ENCODE measurements at regions not wholly inside any gene's neighbourhood (a gene's known extent, or its start where the extent isn't known, plus 50 kb on each side); places are given as distances from the start of the nearest gene placed in this dataset.

DNA sequence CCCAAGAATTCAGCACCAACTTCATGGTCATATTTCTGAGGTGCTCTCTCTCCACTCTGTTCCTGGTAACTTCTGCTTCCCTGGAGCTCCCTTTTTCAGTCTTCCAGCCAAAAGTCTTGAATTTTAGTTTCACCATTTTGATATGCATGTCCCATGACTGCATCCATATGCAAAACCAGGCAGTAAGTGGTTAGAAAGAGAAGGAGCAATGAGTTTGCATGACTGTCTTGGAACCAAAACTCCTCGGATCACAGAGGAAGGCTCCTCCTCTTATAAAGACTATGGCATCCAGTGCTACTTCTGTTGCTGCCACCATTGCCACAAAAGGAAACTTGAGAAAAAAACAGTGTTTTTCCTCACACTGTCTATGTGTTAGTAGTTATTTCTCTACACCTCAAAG, 269.1 kb upstream of the GLI3 start:
- no peak for TF ChIP-seq SPI1 (IDR thresholded peaks at IDR 0.05; ENCODE audit: low read depth, low read length)
- no peak for TF ChIP-seq POLR2AphosphoS5 (IDR thresholded peaks at IDR 0.05; ENCODE audit: low read depth, low read length)
- TF ChIP-seq POLR2A (IDR thresholded peaks at IDR 0.05; ENCODE audit: low read depth, low read length), result no peak
- TF ChIP-seq POU2F2 (IDR thresholded peaks at IDR 0.05; ENCODE audit: low read depth, low read length), result no peak
- TF ChIP-seq PAX5 (IDR thresholded peaks at IDR 0.05; ENCODE audit: insufficient read depth, low read length, severe bottlenecking), result no peak
- TF ChIP-seq TAF1 (IDR thresholded peaks at IDR 0.05; ENCODE audit: low read depth, low read length), result no peak
- no peak for FAIRE-seq

DNA sequence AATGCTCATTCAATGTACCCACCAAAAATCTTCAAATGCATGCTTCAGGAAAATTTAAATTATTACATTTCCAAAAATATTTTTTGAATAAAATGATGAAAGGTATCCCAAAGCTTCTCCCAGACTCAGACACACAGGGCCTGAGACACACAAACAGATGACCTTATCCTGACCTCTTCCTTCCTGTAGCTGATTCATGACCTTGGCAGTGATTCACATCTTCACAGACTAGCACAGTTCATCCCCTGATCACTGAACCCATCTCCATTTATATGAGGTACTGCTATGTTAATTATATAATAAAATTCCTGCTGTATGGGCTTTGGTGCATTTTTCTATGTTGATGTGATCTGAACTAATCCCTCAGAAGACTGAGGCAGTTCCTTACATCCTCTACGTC, 265.0 kb upstream of the GLI3 start:
- FAIRE-seq (no peak), DNase-seq (ENCODE audit: insufficient read length, low spot score) (no peak)
- TF ChIP-seq POLR2A (IDR thresholded peaks at IDR 0.05; ENCODE audit: low read depth, low read length) (no peak), POU2F2 (IDR thresholded peaks at IDR 0.05; ENCODE audit: low read depth, low read length) (no peak)

More for the DNA sequence above, 269.1 kb upstream of the GLI3 start:
- no peak for DNase-seq (ENCODE audit: insufficient read length, low spot score)

DNA sequence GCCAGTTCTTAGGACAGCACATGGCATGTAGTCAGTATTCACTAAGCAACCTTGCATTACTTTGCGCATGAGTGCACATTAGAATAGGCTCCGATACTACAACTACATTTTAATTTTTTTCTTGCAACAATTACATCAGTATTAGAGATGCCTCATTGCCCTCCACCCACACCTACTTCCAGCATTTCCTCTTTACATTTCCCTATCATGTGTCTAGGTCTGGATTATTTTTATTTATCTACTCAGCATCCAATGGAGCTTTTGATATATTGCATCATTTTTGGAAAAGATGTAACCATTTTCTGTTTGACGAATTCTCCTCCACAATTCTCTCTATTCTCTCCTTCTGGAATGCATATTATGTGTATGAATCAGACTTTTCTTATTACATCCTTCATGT, 258.2 kb upstream of the GLI3 start:
- DNase-seq (ENCODE audit: insufficient read length, low spot score), result no peak
- TF ChIP-seq POLR2AphosphoS5 (IDR thresholded peaks at IDR 0.05; ENCODE audit: low read depth, low read length), result no peak
- TF ChIP-seq PAX5 (IDR thresholded peaks at IDR 0.05; ENCODE audit: insufficient read depth, low read length, severe bottlenecking), result no peak
- no peak for TF ChIP-seq SPI1 (IDR thresholded peaks at IDR 0.05; ENCODE audit: low read depth, low read length)
- TF ChIP-seq POLR2A (IDR thresholded peaks at IDR 0.05; ENCODE audit: low read depth, low read length), result no peak
- no peak for TF ChIP-seq POU2F2 (IDR thresholded peaks at IDR 0.05; ENCODE audit: low read depth, low read length)
- no peak for TF ChIP-seq TAF1 (IDR thresholded peaks at IDR 0.05; ENCODE audit: low read depth, low read length)

DNA sequence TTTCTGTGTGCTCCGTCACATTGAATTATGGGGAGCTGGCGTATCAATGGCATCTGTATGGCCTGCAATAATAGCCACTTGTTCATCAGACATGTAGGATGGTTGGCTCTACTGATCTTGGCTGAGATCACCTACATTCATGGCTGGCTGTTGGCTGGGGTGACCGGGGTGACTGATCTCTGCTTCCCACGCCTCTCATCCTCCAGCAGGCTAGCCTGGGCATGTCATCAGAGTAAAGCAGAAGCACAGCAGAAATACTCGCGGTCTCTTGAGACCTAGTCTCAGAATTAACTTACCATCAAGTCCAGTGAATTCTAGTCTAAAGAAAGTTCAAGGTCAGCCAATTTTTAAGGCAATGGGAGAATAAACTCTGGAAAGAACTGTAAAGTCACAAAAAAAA, 257.7 kb upstream of the GLI3 start:
- DNase-seq (ENCODE audit: insufficient read length, low spot score) (no peak), FAIRE-seq (no peak)
- TF ChIP-seq SPI1 (IDR thresholded peaks at IDR 0.05; ENCODE audit: low read depth, low read length) (no peak), TAF1 (IDR thresholded peaks at IDR 0.05; ENCODE audit: low read depth, low read length) (no peak), PAX5 (IDR thresholded peaks at IDR 0.05; ENCODE audit: insufficient read depth, low read length, severe bottlenecking) (no peak), POLR2A (IDR thresholded peaks at IDR 0.05; ENCODE audit: low read depth, low read length) (no peak), POU2F2 (IDR thresholded peaks at IDR 0.05; ENCODE audit: low read depth, low read length) (no peak), POLR2AphosphoS5 (IDR thresholded peaks at IDR 0.05; ENCODE audit: low read depth, low read length) (no peak)

More for the DNA sequence above, 258.2 kb upstream of the GLI3 start:
- FAIRE-seq, result no peak

DNA sequence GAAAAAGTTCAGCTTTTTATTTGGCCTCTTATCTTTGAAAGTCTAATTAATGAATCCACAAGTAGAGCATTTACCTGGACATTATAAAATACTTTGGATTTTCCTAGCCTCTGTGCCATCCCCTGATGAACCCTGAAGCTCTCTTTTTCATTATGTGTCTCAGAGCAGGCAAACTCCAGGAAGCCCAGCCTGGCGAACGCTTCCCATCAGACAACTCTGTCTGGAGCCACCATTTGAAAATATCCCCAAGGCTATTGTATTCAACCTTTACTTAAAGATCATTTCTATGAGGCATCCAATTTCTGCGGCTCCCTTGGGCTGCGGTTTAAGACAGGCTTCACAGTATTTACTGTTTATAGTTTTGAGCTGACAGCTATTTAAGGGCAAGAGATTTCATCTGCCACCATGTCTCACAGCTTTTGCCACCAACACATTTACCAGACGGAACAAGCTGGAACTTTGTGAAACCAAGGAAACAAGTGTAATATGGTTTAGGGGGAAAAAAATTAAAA, 257.2 kb upstream of the GLI3 start:
- DNase-seq (ENCODE audit: insufficient read length, low spot score), result no peak
- TF ChIP-seq POLR2A (IDR thresholded peaks at IDR 0.05; ENCODE audit: low read depth, low read length) (no peak), POU2F2 (IDR thresholded peaks at IDR 0.05; ENCODE audit: low read depth, low read length) (no peak), SPI1 (IDR thresholded peaks at IDR 0.05; ENCODE audit: low read depth, low read length) (no peak), POLR2AphosphoS5 (IDR thresholded peaks at IDR 0.05; ENCODE audit: low read depth, low read length) (no peak), PAX5 (IDR thresholded peaks at IDR 0.05; ENCODE audit: insufficient read depth, low read length, severe bottlenecking) (no peak), TAF1 (IDR thresholded peaks at IDR 0.05; ENCODE audit: low read depth, low read length) (no peak)
- no peak for FAIRE-seq

DNA sequence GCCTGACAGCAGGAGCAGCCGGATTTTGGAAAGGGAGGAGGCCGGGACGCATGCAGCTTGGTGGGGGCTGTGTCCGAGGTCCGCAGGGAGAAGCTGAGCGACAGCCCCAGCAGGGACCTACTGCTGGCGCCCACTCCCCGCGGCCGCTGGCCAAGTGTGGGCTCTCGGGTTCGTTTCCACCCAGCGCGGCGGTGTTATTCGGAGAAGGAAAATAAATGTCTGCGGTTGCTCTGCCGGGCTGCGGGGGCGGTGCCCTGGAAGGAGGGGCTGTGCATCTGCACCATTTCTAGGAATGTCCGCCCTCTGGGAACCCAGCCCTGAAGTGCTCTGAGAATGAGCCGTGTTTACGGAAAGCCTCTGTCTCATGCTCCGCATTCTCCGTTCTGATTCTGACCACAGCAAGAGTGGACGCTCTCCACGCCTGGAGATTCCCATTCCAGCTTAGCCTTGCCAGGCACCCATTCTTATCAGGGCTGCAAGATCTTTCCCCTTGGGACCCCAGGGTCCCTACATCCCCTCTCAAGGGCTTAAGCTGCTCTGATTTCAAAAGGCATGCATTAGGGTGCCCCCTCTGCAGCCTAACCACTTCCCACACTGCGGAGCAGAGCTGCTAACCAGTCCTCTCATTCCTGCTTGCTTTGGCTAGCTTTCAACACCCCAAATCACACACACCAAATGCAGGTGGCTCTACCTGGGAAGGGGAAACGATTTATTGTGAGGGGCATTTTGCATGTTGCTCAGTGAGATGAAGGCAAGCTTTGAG, 256.6 kb upstream of the GLI3 start:
- FAIRE-seq, result no peak
- no peak for DNase-seq (ENCODE audit: insufficient read length, low spot score)
- TF ChIP-seq SPI1 (IDR thresholded peaks at IDR 0.05; ENCODE audit: low read depth, low read length), result no peak
- TF ChIP-seq POU2F2 (IDR thresholded peaks at IDR 0.05; ENCODE audit: low read depth, low read length), result no peak
- TF ChIP-seq POLR2A (IDR thresholded peaks at IDR 0.05; ENCODE audit: low read depth, low read length), result no peak
- TF ChIP-seq PAX5 (IDR thresholded peaks at IDR 0.05; ENCODE audit: insufficient read depth, low read length, severe bottlenecking), result no peak
- no peak for TF ChIP-seq POLR2AphosphoS5 (IDR thresholded peaks at IDR 0.05; ENCODE audit: low read depth, low read length)
- TF ChIP-seq TAF1 (IDR thresholded peaks at IDR 0.05; ENCODE audit: low read depth, low read length), result no peak

DNA sequence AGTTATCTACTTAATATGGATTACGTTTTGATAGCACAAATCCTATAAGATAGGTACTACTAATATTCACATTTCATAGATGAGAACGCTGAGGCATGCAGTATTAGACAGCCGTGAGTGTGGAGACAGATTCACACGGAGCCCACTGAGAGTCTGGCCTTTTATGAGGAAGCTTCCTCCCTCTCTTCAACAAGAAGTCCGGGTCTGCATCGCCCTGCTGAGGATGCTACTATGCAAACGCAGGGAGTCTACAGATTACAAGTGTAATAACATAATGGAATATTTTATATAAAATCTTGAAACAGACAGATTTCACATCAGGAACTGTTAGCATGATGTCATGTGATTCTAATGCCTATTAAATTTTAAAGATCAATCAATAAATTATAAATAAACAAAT, 255.9 kb upstream of the GLI3 start:
- DNase-seq (ENCODE audit: insufficient read length, low spot score), result no peak
- no peak for FAIRE-seq
- TF ChIP-seq SPI1 (IDR thresholded peaks at IDR 0.05; ENCODE audit: low read depth, low read length) (no peak), PAX5 (IDR thresholded peaks at IDR 0.05; ENCODE audit: insufficient read depth, low read length, severe bottlenecking) (no peak), POLR2AphosphoS5 (IDR thresholded peaks at IDR 0.05; ENCODE audit: low read depth, low read length) (no peak), POU2F2 (IDR thresholded peaks at IDR 0.05; ENCODE audit: low read depth, low read length) (no peak), TAF1 (IDR thresholded peaks at IDR 0.05; ENCODE audit: low read depth, low read length) (no peak), POLR2A (IDR thresholded peaks at IDR 0.05; ENCODE audit: low read depth, low read length) (no peak)

DNA sequence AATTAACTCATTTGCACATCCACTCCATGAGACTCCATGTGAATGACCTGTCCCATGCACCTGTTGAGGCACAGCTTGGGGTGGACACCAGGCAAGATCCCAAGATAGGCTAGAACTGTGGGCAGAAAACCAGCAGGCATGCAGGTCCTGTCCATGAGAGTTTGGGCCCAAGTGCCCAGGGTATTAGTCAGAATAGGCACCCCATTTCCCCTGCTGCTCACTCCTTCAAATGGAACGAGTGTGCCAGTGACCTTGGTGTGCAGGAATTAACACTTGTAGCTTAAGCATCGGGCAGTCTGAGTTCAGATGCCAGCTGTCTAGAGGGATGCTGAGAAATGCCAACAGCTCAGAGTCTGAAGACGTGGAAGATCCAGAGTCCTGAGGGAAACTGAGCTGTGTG, 254.1 kb upstream of the GLI3 start:
- DNase-seq (ENCODE audit: insufficient read length, low spot score) (no peak), FAIRE-seq (no peak)
- TF ChIP-seq PAX5 (IDR thresholded peaks at IDR 0.05; ENCODE audit: insufficient read depth, low read length, severe bottlenecking), result no peak

DNA sequence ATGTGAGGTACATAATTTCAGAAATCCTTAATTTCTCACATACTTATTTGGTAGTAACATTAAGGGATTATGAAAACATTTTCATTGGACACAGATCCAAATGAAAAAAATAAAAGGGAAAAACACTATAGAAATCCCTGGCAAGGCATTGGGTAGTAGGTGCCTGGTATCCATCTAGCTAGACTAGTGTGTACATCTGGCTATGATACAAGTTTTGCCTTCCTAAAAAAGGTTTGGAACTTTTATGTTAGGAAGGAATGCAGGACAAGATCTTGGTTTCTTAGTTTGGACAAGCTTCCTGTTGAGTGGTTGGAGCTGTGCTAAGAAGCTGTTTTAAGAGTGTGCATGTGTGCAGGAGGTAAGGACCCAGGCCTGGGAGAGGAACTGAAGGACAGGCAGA, 252.3 kb upstream of the GLI3 start:
- FAIRE-seq (no peak), DNase-seq (ENCODE audit: insufficient read length, low spot score) (no peak)
- no peak for TF ChIP-seq SPI1 (IDR thresholded peaks at IDR 0.05; ENCODE audit: low read depth, low read length)
- no peak for TF ChIP-seq POU2F2 (IDR thresholded peaks at IDR 0.05; ENCODE audit: low read depth, low read length)
- TF ChIP-seq POLR2AphosphoS5 (IDR thresholded peaks at IDR 0.05; ENCODE audit: low read depth, low read length), result no peak
- TF ChIP-seq PAX5 (IDR thresholded peaks at IDR 0.05; ENCODE audit: insufficient read depth, low read length, severe bottlenecking), result no peak
- TF ChIP-seq TAF1 (IDR thresholded peaks at IDR 0.05; ENCODE audit: low read depth, low read length), result no peak
- no peak for TF ChIP-seq POLR2A (IDR thresholded peaks at IDR 0.05; ENCODE audit: low read depth, low read length)

DNA sequence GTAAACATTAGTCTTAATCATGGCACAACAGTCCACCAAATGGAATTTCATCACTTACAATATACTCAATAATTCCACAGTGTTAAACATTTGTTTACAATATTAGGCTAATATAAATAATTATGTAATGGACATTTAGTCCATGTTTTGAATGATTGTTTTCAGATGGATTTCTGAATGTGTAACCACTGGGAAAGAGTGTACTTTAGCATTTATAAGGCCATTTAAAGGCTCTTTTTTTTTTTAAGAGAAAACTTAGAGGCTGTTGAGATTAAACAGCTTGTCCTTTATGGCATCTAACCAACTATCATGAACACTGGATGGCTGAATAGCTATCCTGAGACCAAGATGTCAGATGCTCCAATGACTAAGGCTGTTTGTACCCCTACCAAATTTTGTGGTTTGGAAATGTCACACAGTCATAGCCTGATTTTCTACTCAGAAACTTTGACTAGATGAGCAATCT, 248.3 kb upstream of the GLI3 start:
- TF ChIP-seq SPI1 (IDR thresholded peaks at IDR 0.05; ENCODE audit: low read depth, low read length) (no peak), POU2F2 (IDR thresholded peaks at IDR 0.05; ENCODE audit: low read depth, low read length) (no peak), TAF1 (IDR thresholded peaks at IDR 0.05; ENCODE audit: low read depth, low read length) (no peak), POLR2A (IDR thresholded peaks at IDR 0.05; ENCODE audit: low read depth, low read length) (no peak), PAX5 (IDR thresholded peaks at IDR 0.05; ENCODE audit: insufficient read depth, low read length, severe bottlenecking) (no peak), POLR2AphosphoS5 (IDR thresholded peaks at IDR 0.05; ENCODE audit: low read depth, low read length) (no peak)
- DNase-seq (ENCODE audit: insufficient read length, low spot score), result no peak

More for the DNA sequence above, 248.3 kb upstream of the GLI3 start:
- FAIRE-seq, result no peak
